Neural cell (in vitro differentiated cells): ENCODE measurements at regions not wholly inside any gene's neighbourhood (a gene's known extent, or its start where the extent isn't known, plus 50 kb on each side); places are given as distances from the start of the nearest gene placed in this dataset.

Experiments
- H2AFZ ChIP-seq: fragments of 200-600, 300-800 bp; sonication (generic), shearing (Covaris generic); 2 replicates; pipeline ENCODE4 v1.6.0; 2014; ENCODE audit warnings: low read depth, mild to moderate bottlenecking, antibody characterized with exemption, low read length, moderate library complexity
- H3F3A ChIP-seq: fragments of 200-600 bp; shearing (Covaris generic); 2 replicates; pipeline ENCODE4 v1.6.1; 2016; ENCODE audit warnings: mild to moderate bottlenecking, moderate library complexity, mixed read lengths, antibody characterized with exemption, low read length; ENCODE audit not compliant: insufficient read depth, poor library complexity, severe bottlenecking
- H3K27ac ChIP-seq: fragments of 200-600, 300-800 bp; sonication (generic), shearing (Covaris generic); 2 replicates; pipeline ENCODE4 v1.5.1; 2014; ENCODE audit warnings: mild to moderate bottlenecking, low read length, moderate library complexity
- H3K27me3 ChIP-seq: fragments of 300-800, 200-600 bp; sonication (generic), shearing (Covaris generic); 2 replicates; pipeline ENCODE4 v1.6.0; 2014; ENCODE audit warnings: mild to moderate bottlenecking, low read depth, low read length, moderate library complexity; ENCODE audit not compliant: insufficient read depth
- H3K36me3 ChIP-seq: fragments of 300-800, 200-600 bp; sonication (generic), shearing (Covaris generic); 2 replicates; pipeline ENCODE4 v1.5.1; 2014; ENCODE audit warnings: mild to moderate bottlenecking, antibody characterized with exemption, low read length, moderate library complexity; ENCODE audit not compliant: insufficient read depth
- H3K4me2 ChIP-seq: fragments of 300-800, 200-600 bp; sonication (generic), shearing (Covaris generic); 2 replicates; pipeline ENCODE4 v1.6.0; 2014; ENCODE audit warnings: mild to moderate bottlenecking, low read length
- H3K4me3 ChIP-seq: fragments of 300-800, 200-600 bp; sonication (generic), shearing (Covaris generic); 2 replicates; pipeline ENCODE4 v1.5.1; 2014; ENCODE audit warnings: mild to moderate bottlenecking, low read length, moderate library complexity
- H3K79me2 ChIP-seq: fragments of 200-600 bp; shearing (Covaris generic); replicated peaks from 2 replicates; pipeline ENCODE4 v1.6.0; 2014; ENCODE audit warnings: mild to moderate bottlenecking, low read length, moderate library complexity; ENCODE audit not compliant: insufficient read depth
- H3K9ac ChIP-seq: fragments of 300-800, 200-600 bp; sonication (generic), shearing (Covaris generic); 2 replicates; pipeline ENCODE4 v1.6.1; 2016; ENCODE audit warnings: mild to moderate bottlenecking, low read length, mixed read lengths
- H3K9me2 ChIP-seq: fragments of 200-600 bp; shearing (Covaris generic); 2 replicates; pipeline ENCODE4 v1.6.1; 2016; ENCODE audit warnings: mild to moderate bottlenecking, low read length, mixed read lengths; ENCODE audit not compliant: insufficient read depth
- H3K9me3 ChIP-seq: fragments of 200-600, 300-800 bp; sonication (generic), shearing (Covaris generic); 2 replicates; pipeline ENCODE4 v1.6.1; 2016; ENCODE audit warnings: mild to moderate bottlenecking, mixed run types, low read length, moderate library complexity, mixed read lengths
- H4K20me1 ChIP-seq: fragments of 200-600 bp; shearing (Covaris generic); 2 replicates; pipeline ENCODE4 v1.6.1; 2016; ENCODE audit warnings: mild to moderate bottlenecking, mixed run types; ENCODE audit not compliant: insufficient read depth
- CTCF ChIP-seq: fragments of 450-650 bp; IDR thresholded peaks from 2 replicates; pipeline ENCODE4 v1.5.1; 2014; ENCODE audit warnings: antibody characterized with exemption, mild to moderate bottlenecking, moderate library complexity; ENCODE audit not compliant: poor library complexity, severe bottlenecking
- EP300 ChIP-seq: fragments of 450-650 bp; conservative IDR thresholded peaks from 2 replicates; pipeline ENCODE4 v1.6.1; 2014; ENCODE audit warnings: antibody characterized with exemption, mild to moderate bottlenecking, moderate library complexity; ENCODE audit not compliant: poor library complexity, severe bottlenecking
- EZH2 ChIP-seq: fragments of 200-600, 300-800 bp; shearing (Covaris generic), sonication (generic); IDR thresholded peaks from 2 replicates; pipeline ENCODE4 v1.6.1; 2014; ENCODE audit warnings: antibody characterized with exemption, low read length, borderline replicate concordance, mild to moderate bottlenecking; ENCODE audit not compliant: insufficient read depth, poor library complexity, severe bottlenecking
- MXI1 ChIP-seq: fragments of 450-650 bp; conservative IDR thresholded peaks from 2 replicates; pipeline ENCODE4 v1.6.1; 2014; ENCODE audit warnings: antibody characterized with exemption, mild to moderate bottlenecking; ENCODE audit not compliant: poor library complexity, severe bottlenecking
- POLR2AphosphoS5 ChIP-seq: IDR thresholded peaks from 2 replicates; pipeline ENCODE4 v1.6.1; 2012
- RAD21 ChIP-seq: fragments of 450-650 bp; conservative IDR thresholded peaks from 2 replicates; pipeline ENCODE4 v1.6.1; 2014; ENCODE audit warnings: antibody characterized with exemption, mild to moderate bottlenecking, moderate library complexity
- REST ChIP-seq: IDR thresholded peaks from 2 replicates; pipeline ENCODE4 v1.6.1; 2012; ENCODE audit warnings: borderline replicate concordance
- SMC3 ChIP-seq: fragments of 450-650 bp; conservative IDR thresholded peaks from 2 replicates; pipeline ENCODE4 v1.6.1; 2014; ENCODE audit warnings: antibody characterized with exemption, mild to moderate bottlenecking, moderate library complexity; ENCODE audit not compliant: poor library complexity
- TAF1 ChIP-seq: IDR thresholded peaks from 2 replicates; pipeline ENCODE4 v1.6.1; 2012; ENCODE audit warnings: low read depth

- no peak for TF ChIP-seq MXI1
These were observed 171.0 kb upstream of the LHX5 start (continued) for GRCh38 chr12:113642672-113643071.

- Histone ChIP-seq H3K9me3 (no peaks in the 10 kb centered on the region), H3K27me3 (no peaks in the 10 kb centered on the region), H3K4me3 (no peak overlapping the region), H3K9me2 (no peaks in the 10 kb centered on the region), H3K79me2 (no peaks in the 10 kb centered on the region), H3F3A (no peaks in the 10 kb centered on the region), H3K36me3 (no peaks in the 10 kb centered on the region), H3K9ac (no peak overlapping the region), H2AFZ (no peak overlapping the region), H4K20me1 (no peaks in the 10 kb centered on the region), H3K4me2 (no peak overlapping the region), H3K27ac (no peak overlapping the region)
- TF ChIP-seq REST = no peak
- TF ChIP-seq MXI1 = no peak
- no peak for TF ChIP-seq CTCF
- TF ChIP-seq SMC3 = no peak
These were observed 170.5 kb upstream of the LHX5 start for GRCh38 chr12:113642216-113642615.

- Histone ChIP-seq H3K27ac (no peak overlapping the region), H3K36me3 (no peaks in the 10 kb centered on the region)
These were observed 169.9 kb upstream of the LHX5 start for GRCh38 chr12:113641426-113642030.

More at GRCh38 chr12:113641426-113642030, 169.9 kb upstream of the LHX5 start:
- TF ChIP-seq EZH2 (no peak), TAF1 (no peak), RAD21 (no peak), CTCF (no peak), EP300 (no peak), POLR2AphosphoS5 (no peak), MXI1 (no peak), SMC3 (no peak), REST (no peak)
- Histone ChIP-seq H3K9me3 (no peaks in the 10 kb centered on the region), H3K9me2 (no peaks in the 10 kb centered on the region), H2AFZ (no peak overlapping the region), H3K79me2 (no peaks in the 10 kb centered on the region), H4K20me1 (no peaks in the 10 kb centered on the region), H3K4me2 (no peak overlapping the region), H3K9ac (no peak overlapping the region), H3F3A (no peaks in the 10 kb centered on the region), H3K27me3 (no peaks in the 10 kb centered on the region), H3K4me3 (no peak overlapping the region)
